Transverse colon (tissue), 4 donors: ENCODE measurements at regions not wholly inside any gene's neighbourhood (a gene's known extent, or its start where the extent isn't known, plus 50 kb on each side); places are given as distances from the start of the nearest gene placed in this dataset.

Experiments used
- DNase-seq: peaks from one replicate; pipeline ENCODE4 v3.0.0-alpha.2; 2019
- H3K27ac ChIP-seq, 4 donors: fragments of 200-600 bp; sonication (generic); 2 replicates each; pipeline ENCODE4 v1.5.1; 2016 to 2018; ENCODE audit warnings: inconsistent platforms in 4 of 4
- H3K27me3 ChIP-seq: fragments of 200-600 bp; sonication (generic); 2 replicates; pipeline ENCODE4 v1.5.1; 2017; ENCODE audit warnings: inconsistent platforms
- H3K36me3 ChIP-seq, 4 donors: fragments of 200-600 bp; sonication (generic); 2 replicates each; pipeline ENCODE4 v1.5.1; 2017 to 2019; ENCODE audit warnings: inconsistent platforms in 4 of 4
- H3K4me1 ChIP-seq, 4 donors: fragments of 200-600 bp; sonication (generic); 2 replicates each; pipeline ENCODE4 v1.5.1; 2017 to 2020; ENCODE audit warnings: inconsistent platforms in 4 of 4
- H3K4me3 ChIP-seq, 4 donors: fragments of 200-600 bp; sonication (generic); 1 replicate in 1 of 4; 2 replicates in 3 of 4; pipeline versions ENCODE4 v1.5.1 to v1.6.1; 2017 to 2019; ENCODE audit warnings: inconsistent platforms in 4 of 4
- H3K9me3 ChIP-seq, 2 donors: fragments of 200-600 bp; sonication (generic); 2 replicates each; pipeline ENCODE4 v1.5.1; 2017 to 2019; ENCODE audit warnings: inconsistent platforms in 2 of 2
- CTCF ChIP-seq, 5 experiments: fragments of 200-600 bp in 3 of 5; fragments of 450-650 bp in 2 of 5; sonication (generic) in 3 of 5; IDR thresholded peaks; 1 replicate in 2 of 5; 2 replicates in 3 of 5; pipeline ENCODE4 v1.5.1; 2016 to 2017; ENCODE audit warnings: antibody characterized with exemption in 5 of 5, inconsistent platforms in 3 of 5, mild to moderate bottlenecking in 2 of 5, moderate library complexity in 1 of 5
- EP300 ChIP-seq: sonication (generic); formaldehyde crosslinking; IDR thresholded peaks from one replicate; pipeline ENCODE4 v1.6.1; 2017; ENCODE audit warnings: antibody characterized with exemption, low read depth
- POLR2A ChIP-seq: fragments of 450-650 bp; IDR thresholded peaks from one replicate; pipeline ENCODE4 v1.6.1; 2016; ENCODE audit warnings: antibody characterized with exemption, mild to moderate bottlenecking, moderate library complexity
- POLR2AphosphoS5 ChIP-seq, 3 donors: sonication (generic); formaldehyde crosslinking; IDR thresholded peaks; one replicate each; pipeline ENCODE4 v1.6.1; 2016; ENCODE audit warnings: antibody characterized with exemption in 3 of 3
- WGBS, 2 donors: methylation state at CpG; one replicate each; pipeline ENCODE4 v1.1.5; 2018; ENCODE audit warnings: low coverage in 1 of 2; 5-methylcytosine and 5-hydroxymethylcytosine counted together
- in situ Hi-C, 4 donors: fragments of 200-750 bp; cut with MboI; loops; one replicate each; pipeline versions ENCODE4 v1.15.0 to v1.15.1; 2017; ENCODE audit warnings: low sequenced_read_pairs in 3 of 4, low pct_ligation_motif_present in 1 of 4, low pct_unique_long_range_greater_than_20kb in 1 of 4
- intact Hi-C: fragments of 100-400 bp; cut with DNase I; formaldehyde crosslinking; loops from one replicate; pipeline ENCODE4 v1.15.1; 2023; ENCODE audit warnings: low total_unique reads

- Histone ChIP-seq H3K27ac (no peak overlapping the region), H3K9me3 (no peaks in the 10 kb centered on the region), H3K27me3 (peaks cover 6% of the 10 kb centered on the region), H3K36me3 (no peaks in the 10 kb centered on the region), H3K4me1 (no peaks in the 10 kb centered on the region), H3K4me3 (no peak overlapping the region)
- intact Hi-C loops: no loop called here
- in situ Hi-C loops: no loop called here
- 80% methylated on average over 13 of the region's 13 CpGs; no CpG with 5 or more reads in 1 of the 2 donors for WGBS, 2 donors
- TF ChIP-seq EP300 (no peak), POLR2A (no peak), POLR2AphosphoS5 (IDR thresholded peaks at IDR 0.05) (no peak), CTCF (IDR thresholded peaks at IDR 0.05) (no peak)
- no peak for DNase-seq
Measured at GRCh38 chr1:4002061-4002521, 102.0 kb upstream of the C1orf174 start.

GRCh38 chr1:4002741-4003140, 102.7 kb upstream of the C1orf174 start:
- Histone ChIP-seq H3K27me3 (peaks cover 6% of the 10 kb centered on the region), H3K27ac (no peak overlapping the region), H3K4me1 (no peaks in the 10 kb centered on the region), H3K36me3 (no peaks in the 10 kb centered on the region), H3K4me3 (no peak overlapping the region), H3K9me3 (no peaks in the 10 kb centered on the region)
- WGBS, 2 donors: 53% methylated on average over 10 of the region's 10 CpGs; no CpG with 5 or more reads in 1 of the 2 donors
- in situ Hi-C loops: no loop called here
- TF ChIP-seq CTCF (IDR thresholded peaks at IDR 0.05) (no peak), EP300 (no peak), POLR2AphosphoS5 (IDR thresholded peaks at IDR 0.05) (no peak), POLR2A (no peak)
- DNase-seq: no peak
- intact Hi-C loops: no loop called here

GRCh38 chr1:4003846-4004505, 103.9 kb upstream of the C1orf174 start:
- Histone ChIP-seq H3K36me3 (no peaks in the 10 kb centered on the region), H3K4me1 (no peaks in the 10 kb centered on the region), H3K4me3 (no peak overlapping the region), H3K9me3 (no peaks in the 10 kb centered on the region), H3K27ac (no peak overlapping the region), H3K27me3 (peaks cover 4% of the 10 kb centered on the region)
- TF ChIP-seq CTCF (IDR thresholded peaks at IDR 0.05): no peak
- no peak for TF ChIP-seq POLR2A
- no peak for TF ChIP-seq POLR2AphosphoS5 (IDR thresholded peaks at IDR 0.05)
- TF ChIP-seq EP300: no peak
- 68 to 84% methylated on average over 5 to 19 of the region's 20 CpGs for WGBS, 2 donors
- DNase-seq: no peak
- in situ Hi-C loops (no loop called here), intact Hi-C loops (no loop called here)

GRCh38 chr1:4004635-4005430, 104.8 kb upstream of the C1orf174 start:
- H3K27ac ChIP-seq: no peak overlapping the region
- no peaks in the 10 kb centered on the region for H3K4me1 ChIP-seq
- no peak overlapping the region for H3K4me3 ChIP-seq
- no peak for DNase-seq
- 85% methylated on average over 11 of the region's 17 CpGs; no CpG with 5 or more reads in 1 of the 2 donors for WGBS, 2 donors
- H3K9me3 ChIP-seq: no peaks in the 10 kb centered on the region
- no peaks in the 10 kb centered on the region for H3K36me3 ChIP-seq
- H3K27me3 ChIP-seq: no peaks in the 10 kb centered on the region
- no peak for TF ChIP-seq POLR2AphosphoS5 (IDR thresholded peaks at IDR 0.05)
- TF ChIP-seq CTCF (IDR thresholded peaks at IDR 0.05): no peak
- TF ChIP-seq POLR2A: no peak
- TF ChIP-seq EP300: no peak
- in situ Hi-C loops: no loop called here
- intact Hi-C loops: no loop called here
